Skin of body (tissue), 1 donor: ENCODE measurements at regions not wholly inside any gene's neighbourhood (a gene's known extent, or its start where the extent isn't known, plus 50 kb on each side); places are given as distances from the start of the nearest gene placed in this dataset.

Source experiments
- DNase-seq: peaks from one replicate; lab custom pipeline; 2025; lab: John Stamatoyannopoulos, UW

GRCh38 chr2:39513641-39514094 is 76.6 kb upstream of the MAP4K3 start:
- DNase-seq, result peak; percentile 48

GRCh38 chr2:39514825-39515224 is 77.7 kb upstream of the MAP4K3 start:
- no peak for DNase-seq

DNA sequence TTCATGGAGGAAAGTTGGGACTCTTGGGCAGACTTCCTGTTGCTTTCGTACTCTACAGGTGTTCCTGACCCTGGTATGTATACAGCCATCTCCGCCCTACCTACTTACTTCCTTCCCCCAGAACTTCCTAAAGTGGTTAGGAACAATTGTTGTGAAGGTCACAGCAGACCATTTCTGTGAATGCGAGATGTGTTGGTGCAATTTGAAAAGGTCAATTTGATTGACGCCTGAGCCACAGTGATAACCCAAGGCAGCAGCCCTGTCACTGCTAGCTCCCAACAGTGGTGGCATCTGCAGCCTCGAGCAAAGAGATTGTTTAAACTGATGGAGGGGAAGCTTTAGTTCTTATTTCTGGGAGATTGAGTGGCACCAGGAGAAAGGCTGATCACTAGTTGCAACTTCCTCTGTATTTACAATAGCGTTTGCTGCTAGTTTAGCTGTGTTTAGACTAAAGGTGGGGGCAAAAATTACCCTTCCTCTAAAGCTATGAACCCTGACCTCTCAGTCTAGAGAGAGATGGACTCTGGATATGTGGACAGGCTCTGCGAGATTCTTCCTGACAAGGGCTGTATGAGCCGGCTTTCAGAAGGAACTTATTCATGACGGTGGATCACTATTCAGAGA is 78.3 kb upstream of the MAP4K3 start:
- no peak for DNase-seq

DNA sequence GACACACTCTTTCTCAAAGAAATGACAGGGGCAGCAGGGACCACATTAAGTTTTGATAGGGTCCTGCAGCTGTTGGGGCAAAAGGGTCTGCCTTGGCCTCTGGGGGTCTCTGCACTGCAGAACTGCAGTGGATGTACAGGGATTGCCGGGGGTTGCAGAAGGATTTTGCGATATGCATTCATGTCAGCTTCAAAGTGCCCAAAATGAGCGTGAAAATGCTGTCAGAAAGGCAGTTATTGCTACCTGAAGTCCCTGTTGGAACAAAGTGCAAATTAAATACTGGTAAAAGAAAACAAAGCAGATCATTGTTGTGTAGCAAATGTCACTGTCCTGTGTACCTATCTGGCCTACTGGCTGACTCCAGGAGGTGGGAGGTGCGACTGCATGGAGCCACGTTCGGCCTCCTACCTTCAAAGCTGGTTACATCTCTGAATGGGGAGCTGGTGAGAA is 78.8 kb upstream of the MAP4K3 start:
- no peak for DNase-seq

DNA sequence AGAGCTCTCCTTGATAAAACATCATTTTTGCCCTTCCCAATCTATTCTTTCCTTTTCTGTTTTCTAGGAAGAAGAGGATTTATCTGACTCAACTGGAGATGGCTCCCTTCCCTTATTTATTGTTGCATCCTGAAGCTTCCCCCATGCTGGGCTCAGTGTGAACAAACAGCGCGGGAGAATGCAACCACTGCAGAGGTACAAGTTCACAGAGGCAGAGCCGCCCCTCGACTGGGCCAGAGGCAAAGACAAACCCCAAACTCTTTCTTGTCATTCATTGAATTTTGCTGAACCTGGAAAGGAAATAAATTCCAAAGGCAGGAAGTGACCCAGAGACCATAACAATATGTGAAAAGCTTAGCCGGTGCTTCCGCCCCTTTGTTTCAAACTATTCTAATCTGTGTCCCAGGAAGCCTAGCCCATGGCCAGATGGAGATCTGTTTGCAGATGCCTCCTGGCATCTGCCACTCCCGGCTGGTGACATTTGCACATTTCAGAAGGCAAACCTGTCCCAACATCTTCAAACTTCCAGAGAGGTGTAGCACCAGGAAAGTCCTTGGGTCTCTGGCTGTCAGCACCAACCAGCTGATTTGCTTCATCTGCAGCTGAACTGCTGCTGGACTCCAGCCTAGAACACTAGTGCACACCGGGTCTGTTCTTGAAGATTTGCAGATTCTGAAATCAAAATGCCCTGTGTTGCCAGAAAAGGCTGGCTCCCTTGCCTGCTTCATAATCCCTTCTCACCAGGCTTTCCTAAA is 79.4 kb upstream of the MAP4K3 start:
- no peak for DNase-seq

GRCh38 chr2:39517102-39517436 is 80.0 kb upstream of the MAP4K3 start:
- DNase-seq, result no peak

GRCh38 chr2:39517622-39518021 is 80.5 kb upstream of the MAP4K3 start:
- no peak for DNase-seq

GRCh38 chr2:39519886-39520285 is 82.8 kb upstream of the MAP4K3 start:
- no peak for DNase-seq

GRCh38 chr2:39521876-39522517 is 84.9 kb upstream of the MAP4K3 start:
- DNase-seq, result no peak

DNA sequence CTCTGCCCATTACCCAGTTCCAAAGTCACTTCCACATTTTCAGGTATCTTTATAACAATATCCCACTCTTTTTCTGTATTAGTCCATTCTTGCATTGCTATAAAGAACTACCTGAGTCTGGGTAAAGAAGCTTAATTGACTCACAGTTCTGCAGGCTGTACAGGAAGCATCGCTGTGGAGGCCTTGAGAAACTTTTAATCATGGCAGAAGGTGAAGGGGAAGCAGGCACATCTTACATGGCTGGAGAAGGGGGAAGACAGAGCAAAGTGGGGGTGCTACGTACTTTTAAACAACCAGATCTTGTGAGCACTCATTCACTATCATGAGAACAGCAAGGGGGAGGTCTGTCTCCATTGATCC is 85.4 kb upstream of the MAP4K3 start:
- DNase-seq, result no peak

DNA sequence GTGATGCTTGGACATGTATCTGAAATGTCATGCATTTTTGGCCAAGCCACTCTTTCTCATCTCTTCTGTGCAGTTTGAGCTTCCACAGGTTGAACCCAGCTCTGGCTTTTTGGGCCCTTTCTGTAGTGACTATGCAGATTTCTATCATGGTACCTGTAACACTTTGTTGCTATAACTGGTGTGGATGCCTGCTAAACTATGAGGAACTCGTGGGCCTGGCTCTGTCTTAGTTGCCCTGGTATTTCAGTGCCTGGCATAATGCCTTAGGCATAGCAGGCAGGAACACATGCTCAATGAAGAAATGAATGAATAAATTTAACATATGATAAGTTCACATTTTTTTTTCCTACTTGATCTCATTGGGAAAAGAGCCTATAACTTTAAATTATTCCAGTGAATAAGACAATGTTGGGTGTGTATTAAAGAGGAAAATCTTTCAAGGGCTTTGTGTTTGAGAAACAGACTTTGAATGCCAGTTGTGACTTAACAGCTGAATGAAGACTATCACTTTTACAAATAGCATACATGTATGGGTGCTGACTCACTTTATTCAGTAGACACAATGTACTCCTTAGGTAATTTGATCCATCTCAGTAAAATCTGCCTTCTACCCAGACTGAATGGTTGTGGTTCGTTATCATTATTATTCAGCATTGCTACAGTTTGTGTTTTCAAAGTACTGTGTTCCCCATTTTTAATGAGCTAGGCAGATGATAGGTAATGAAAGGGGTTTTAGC is 86.4 kb upstream of the MAP4K3 start:
- DNase-seq, result no peak

DNA sequence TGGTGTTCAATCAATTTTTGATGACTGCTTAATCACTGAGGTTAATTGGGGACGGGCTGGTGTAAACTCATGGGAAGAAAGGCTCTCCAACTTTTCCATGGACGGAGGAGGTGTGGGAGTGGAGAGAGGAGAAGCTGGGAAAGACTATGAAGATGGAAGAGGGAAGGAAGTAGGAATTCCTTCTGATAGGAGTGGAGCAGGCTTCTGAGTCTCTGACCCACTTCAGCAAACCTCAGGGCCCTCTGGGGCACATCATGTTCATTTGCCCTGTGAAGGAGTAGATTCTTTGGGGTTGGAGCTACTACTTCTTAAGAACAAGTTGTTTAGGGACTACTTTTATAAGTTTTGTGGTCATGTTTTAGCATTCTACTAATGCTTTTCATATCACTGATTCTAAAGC is 87.0 kb upstream of the MAP4K3 start:
- no peak for DNase-seq

GRCh38 chr2:39524756-39525635 is 87.9 kb upstream of the MAP4K3 start:
- no peak for DNase-seq

DNA sequence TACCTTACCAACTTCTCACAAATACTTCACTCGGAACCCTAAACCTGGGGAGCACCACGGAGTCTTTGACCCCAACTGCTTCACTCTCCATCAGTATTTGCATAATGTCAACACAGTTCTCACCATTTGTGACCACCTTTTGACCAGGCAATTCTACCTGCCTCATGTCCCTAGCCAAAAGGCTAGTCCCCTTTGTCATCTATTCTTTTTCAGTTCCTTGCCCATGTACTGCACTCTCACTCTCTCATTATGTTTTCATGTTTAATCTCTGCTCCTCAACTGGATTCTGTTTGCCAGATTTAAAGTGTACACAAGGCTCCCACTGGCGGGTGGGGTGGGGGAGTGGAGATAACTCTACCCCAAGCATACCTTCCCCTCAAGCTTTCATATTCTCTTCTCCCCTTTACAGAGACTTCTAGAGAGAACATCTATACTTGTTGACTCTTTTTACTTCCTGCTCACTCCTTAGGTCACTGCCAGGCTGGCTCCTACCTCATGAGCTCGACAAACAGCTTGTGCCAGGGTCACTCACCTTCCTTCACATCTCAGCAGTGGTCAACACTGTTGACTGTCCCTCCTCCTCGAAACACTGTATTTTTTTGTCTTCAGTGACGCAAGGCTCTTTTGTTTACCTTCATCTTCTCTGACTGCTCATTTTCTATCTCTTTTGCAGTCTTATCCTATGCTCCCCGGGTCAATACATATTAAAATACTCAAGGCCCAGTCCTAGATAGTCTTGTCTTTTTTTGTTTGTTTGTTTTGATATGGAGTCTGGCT is 88.7 kb upstream of the MAP4K3 start:
- DNase-seq, result no peak

GRCh38 chr2:39528701-39529100 is 91.6 kb upstream of the MAP4K3 start:
- no peak for DNase-seq

- DNase-seq, result no peak
Observed at GRCh38 chr2:39529836-39530235, 92.8 kb upstream of the MAP4K3 start.

GRCh38 chr2:39530411-39530866 is 93.4 kb upstream of the MAP4K3 start:
- DNase-seq, result peak; percentile 66

GRCh38 chr2:39531220-39531777 is 94.2 kb upstream of the MAP4K3 start:
- no peak for DNase-seq

GRCh38 chr2:39532933-39533332 is 95.8 kb upstream of the MAP4K3 start:
- no peak for DNase-seq
